OCI-LY3 (cell line): ENCODE measurements at regions not wholly inside any gene's neighbourhood (a gene's known extent, or its start where the extent isn't known, plus 50 kb on each side); places are given as distances from the start of the nearest gene placed in this dataset.

Experiments
- EZH2phosphoT487 ChIP-seq: fragments of 200-600 bp; shearing (Covaris generic); IDR thresholded peaks from 2 replicates; pipeline ENCODE4 v1.6.1; 2018; ENCODE audit warnings: antibody characterized with exemption, mixed run types, low read depth
- TF ChIP-seq, protein P1 (sequence below): fragments of 200-600, 300-600 bp; sonication (generic); IDR thresholded peaks from 2 replicates; pipeline ENCODE4 v1.5.1; 2014; ENCODE audit warnings: antibody characterized with exemption, low read length, low read depth

- TF ChIP-seq, protein P1, sequence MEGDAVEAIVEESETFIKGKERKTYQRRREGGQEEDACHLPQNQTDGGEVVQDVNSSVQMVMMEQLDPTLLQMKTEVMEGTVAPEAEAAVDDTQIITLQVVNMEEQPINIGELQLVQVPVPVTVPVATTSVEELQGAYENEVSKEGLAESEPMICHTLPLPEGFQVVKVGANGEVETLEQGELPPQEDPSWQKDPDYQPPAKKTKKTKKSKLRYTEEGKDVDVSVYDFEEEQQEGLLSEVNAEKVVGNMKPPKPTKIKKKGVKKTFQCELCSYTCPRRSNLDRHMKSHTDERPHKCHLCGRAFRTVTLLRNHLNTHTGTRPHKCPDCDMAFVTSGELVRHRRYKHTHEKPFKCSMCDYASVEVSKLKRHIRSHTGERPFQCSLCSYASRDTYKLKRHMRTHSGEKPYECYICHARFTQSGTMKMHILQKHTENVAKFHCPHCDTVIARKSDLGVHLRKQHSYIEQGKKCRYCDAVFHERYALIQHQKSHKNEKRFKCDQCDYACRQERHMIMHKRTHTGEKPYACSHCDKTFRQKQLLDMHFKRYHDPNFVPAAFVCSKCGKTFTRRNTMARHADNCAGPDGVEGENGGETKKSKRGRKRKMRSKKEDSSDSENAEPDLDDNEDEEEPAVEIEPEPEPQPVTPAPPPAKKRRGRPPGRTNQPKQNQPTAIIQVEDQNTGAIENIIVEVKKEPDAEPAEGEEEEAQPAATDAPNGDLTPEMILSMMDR, result no peak
- no peak for TF ChIP-seq EZH2phosphoT487
Measured at GRCh38 chr6:14865531-14866100, 380.3 kb upstream of the JARID2 start.
